NB4 (cell line): ENCODE measurements at regions not wholly inside any gene's neighbourhood (a gene's known extent, or its start where the extent isn't known, plus 50 kb on each side); places are given as distances from the start of the nearest gene placed in this dataset.

Source experiments
- DNase-seq: peaks from one replicate; pipeline ENCODE4 v3.0.0; 2010; ENCODE audit warnings: low read depth
- H3K4me3 ChIP-seq: one replicate; pipeline ENCODE4 v1.5.1; 2011; ENCODE audit warnings: mild to moderate bottlenecking, low read depth, low read length, moderate library complexity
- CTCF ChIP-seq: IDR thresholded peaks from one replicate; pipeline ENCODE4 v1.5.1; 2012; ENCODE audit warnings: low read depth, low read length
- MYC ChIP-seq: IDR thresholded peaks from 2 replicates; pipeline ENCODE4 v1.6.1; 2011; ENCODE audit warnings: low read depth, low read length
- POLR2A ChIP-seq: IDR thresholded peaks from 2 replicates; pipeline ENCODE4 v1.6.1; 2011; ENCODE audit warnings: mild to moderate bottlenecking; ENCODE audit not compliant: insufficient read length; ENCODE audit errors: extremely low read depth
- TF ChIP-seq, protein P1 (sequence below): IDR thresholded peaks from 2 replicates; pipeline ENCODE4 v1.6.1; 2011; ENCODE audit warnings: low read depth, low read length

- TF ChIP-seq, protein P1, sequence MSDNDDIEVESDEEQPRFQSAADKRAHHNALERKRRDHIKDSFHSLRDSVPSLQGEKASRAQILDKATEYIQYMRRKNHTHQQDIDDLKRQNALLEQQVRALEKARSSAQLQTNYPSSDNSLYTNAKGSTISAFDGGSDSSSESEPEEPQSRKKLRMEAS: no peak
- DNase-seq: no peak
- H3K4me3 ChIP-seq: no peak overlapping the region
These were observed 346.0 kb downstream of the LMX1A start for GRCh38 chr1:165010418-165011070.

DNA sequence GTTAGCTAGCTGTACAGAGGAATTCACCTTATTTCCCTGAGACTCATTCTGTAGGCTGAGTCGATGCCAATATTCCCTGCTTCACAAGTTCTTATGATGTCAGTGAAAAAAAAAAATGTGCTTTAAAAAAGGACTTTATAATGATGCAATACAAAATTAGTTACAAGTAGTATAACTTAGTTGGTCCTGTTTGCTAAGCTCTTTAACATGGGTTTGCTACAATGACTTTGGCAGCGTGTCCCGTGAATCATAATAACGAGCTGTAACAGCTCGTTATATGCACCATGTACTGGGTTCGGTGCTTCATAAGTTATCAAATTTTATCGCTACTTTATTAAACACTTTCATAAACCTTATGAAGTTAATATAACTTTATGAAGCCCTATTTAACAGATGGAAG, 349.7 kb downstream of the LMX1A start:
- DNase-seq: no peak
- H3K4me3 ChIP-seq: no peak overlapping the region
- TF ChIP-seq POLR2A (no peak), MYC (no peak), CTCF (no peak)
- TF ChIP-seq, protein P1: no peak

DNA sequence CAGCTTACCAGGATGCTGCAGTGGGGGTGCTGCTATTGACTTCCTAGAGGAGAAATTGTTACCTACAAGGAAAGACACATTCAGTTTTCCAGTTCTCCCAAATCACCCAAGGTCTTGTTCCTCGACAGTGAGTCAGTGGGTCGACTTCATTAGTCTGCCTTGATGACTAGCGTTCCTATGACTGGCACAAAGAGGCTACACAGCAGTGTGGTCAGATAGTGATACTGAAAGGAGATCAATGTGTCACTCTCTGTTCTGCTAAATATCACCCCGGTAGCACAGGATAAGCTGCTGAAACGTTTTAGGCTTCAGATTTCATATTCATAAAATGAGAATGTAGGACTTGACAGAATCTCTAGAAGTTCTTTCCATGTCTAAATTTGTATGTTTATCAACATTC, 357.4 kb downstream of the LMX1A start:
- no peak for DNase-seq
- TF ChIP-seq, protein P1: no peak
- no peak for TF ChIP-seq CTCF
- no peak for TF ChIP-seq POLR2A
- TF ChIP-seq MYC: no peak
- no peak overlapping the region for H3K4me3 ChIP-seq

- no peak overlapping the region for H3K4me3 ChIP-seq
- DNase-seq: no peak
- TF ChIP-seq CTCF (no peak), MYC (no peak), POLR2A (no peak)
- TF ChIP-seq, protein P1: no peak
These were observed 364.7 kb downstream of the LMX1A start for GRCh38 chr1:164991763-164992314.

GRCh38 chr1:164983023-164983650, 373.4 kb downstream of the LMX1A start:
- TF ChIP-seq, protein P1: no peak
- TF ChIP-seq CTCF (no peak), POLR2A (no peak), MYC (no peak)
- DNase-seq: no peak
- no peak overlapping the region for H3K4me3 ChIP-seq

DNA sequence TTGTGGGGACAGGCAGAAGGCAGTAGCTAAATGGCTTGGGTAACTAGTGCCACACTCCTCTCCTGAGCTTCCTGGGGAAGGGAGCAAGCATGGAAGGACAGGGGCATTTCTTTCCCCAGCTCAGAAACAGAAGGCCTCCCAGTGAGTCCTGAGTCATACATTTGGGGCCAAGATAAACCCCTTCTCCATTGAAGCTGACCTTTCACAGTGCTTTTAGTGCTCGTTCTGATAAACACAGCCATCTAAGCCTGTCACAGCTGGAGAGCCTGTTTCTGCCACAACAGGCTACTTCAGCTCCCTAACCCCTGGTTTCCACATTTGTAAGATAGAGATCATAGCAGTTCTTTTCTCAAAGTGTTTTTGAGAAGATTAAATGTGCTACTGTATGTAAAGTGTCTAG, 374.0 kb downstream of the LMX1A start:
- DNase-seq: no peak
- TF ChIP-seq POLR2A (no peak), CTCF (no peak), MYC (no peak)
- TF ChIP-seq, protein P1: no peak
- H3K4me3 ChIP-seq: no peak overlapping the region
